ENCODE measurements at regions not wholly inside any gene's neighbourhood (a gene's known extent, or its start where the extent isn't known, plus 50 kb on each side); places are given as distances from the start of the nearest gene placed in this dataset.

GRCh38 chr12:74903522-74903921, 306.1 kb downstream of the KCNC2 start:
- TF ChIP-seq POLR2AphosphoS5 (IDR thresholded peaks at IDR 0.05) (no peak), CTCF (IDR thresholded peaks at IDR 0.05) (no peak), POLR2A (IDR thresholded peaks at IDR 0.05) (no peak), EP300 (IDR thresholded peaks at IDR 0.05) (no peak)

Data from sigmoid colon (tissue), 4 donors.